Lower leg skin (tissue), 3 donors: ENCODE measurements at regions not wholly inside any gene's neighbourhood (a gene's known extent, or its start where the extent isn't known, plus 50 kb on each side); places are given as distances from the start of the nearest gene placed in this dataset.

Experiments
- CTCF ChIP-seq, 3 donors: fragments of 450-650 bp; IDR thresholded peaks; one replicate each; pipeline ENCODE4 v1.5.1; 2016; ENCODE audit warnings: antibody characterized with exemption in 3 of 3, mild to moderate bottlenecking in 3 of 3, moderate library complexity in 2 of 3
- POLR2A ChIP-seq, 2 donors: fragments of 450-650 bp; IDR thresholded peaks; one replicate each; pipeline ENCODE4 v1.6.1; 2016 to 2017; ENCODE audit warnings: antibody characterized with exemption in 2 of 2, mild to moderate bottlenecking in 1 of 2, moderate library complexity in 1 of 2

DNA sequence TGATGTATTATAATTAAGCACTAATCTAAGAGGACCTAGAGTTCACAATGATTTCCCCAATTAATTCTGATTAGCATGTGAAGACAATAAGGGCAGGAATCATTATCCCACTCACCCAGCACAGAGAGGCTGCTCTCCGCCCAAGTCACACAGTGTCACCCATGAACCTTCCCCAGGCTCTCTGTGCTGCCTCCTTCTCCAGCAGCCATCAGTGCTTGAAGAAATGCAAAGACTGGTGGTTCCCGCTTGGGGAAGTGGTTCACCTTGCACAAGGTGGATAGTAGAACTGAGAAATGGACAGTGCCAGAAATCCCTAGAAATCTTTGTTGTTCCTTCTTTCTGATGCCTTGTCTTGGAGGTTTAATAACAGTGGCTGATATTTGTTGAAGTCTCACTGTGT lies 401.3 kb downstream of the QKI start:
- no peak for TF ChIP-seq CTCF (IDR thresholded peaks at IDR 0.05)
- no peak for TF ChIP-seq POLR2A (IDR thresholded peaks at IDR 0.05)
